Activated naive CD4-positive, alpha-beta T cell treated with Interleukin-2 at 50 U/mL for 16 hours (primary cell): ENCODE measurements at regions not wholly inside any gene's neighbourhood (a gene's known extent, or its start where the extent isn't known, plus 50 kb on each side); places are given as distances from the start of the nearest gene placed in this dataset.
"Not testable (repeated sequence)": the region's sequence is repeated elsewhere in the genome, so short reads cannot be mapped to it uniquely, and the experiment has no call there.

Experiments
- DNase-seq: peaks from one replicate; pipeline ENCODE4 v3.0.0-alpha.2; 2020

- DNase-seq: not testable (repeated sequence)
These were observed 65.0 kb upstream of the ARRDC3 start for GRCh38 chr5:91448079-91448478.

GRCh38 chr5:91446880-91447279 is 63.8 kb upstream of the ARRDC3 start:
- not testable (repeated sequence) for DNase-seq

- no peak for DNase-seq
These were observed 60.8 kb upstream of the ARRDC3 start for GRCh38 chr5:91443761-91444467.

- no peak for DNase-seq
These were observed 59.9 kb upstream of the ARRDC3 start for GRCh38 chr5:91443023-91443422.

GRCh38 chr5:91441082-91441481 is 58.0 kb upstream of the ARRDC3 start:
- no peak for DNase-seq

GRCh38 chr5:91438871-91439270 is 55.8 kb upstream of the ARRDC3 start:
- DNase-seq: no peak

- DNase-seq: no peak
These were observed 53.1 kb upstream of the ARRDC3 start for GRCh38 chr5:91436241-91436640.

- DNase-seq: peak; percentile 5
These were observed 51.2 kb upstream of the ARRDC3 start for GRCh38 chr5:91434348-91434747.

- DNase-seq: no peak
These were observed 50.7 kb upstream of the ARRDC3 start for GRCh38 chr5:91433861-91434260.
